WERI-Rb-1 (cell line): ENCODE measurements at regions not wholly inside any gene's neighbourhood (a gene's known extent, or its start where the extent isn't known, plus 50 kb on each side); places are given as distances from the start of the nearest gene placed in this dataset.
"Not testable (repeated sequence)": the region's sequence is repeated elsewhere in the genome, so short reads cannot be mapped to it uniquely, and the experiment has no call there.

Experiments used
- DNase-seq: peaks from one replicate; pipeline ENCODE4 v3.0.0-alpha.2; 2020
- H3K27ac ChIP-seq: fragments of 250-450 bp; sonication (Bioruptor Pico); 2 replicates; pipeline ENCODE4 v1.5.1; 2020; ENCODE audit warnings: mild to moderate bottlenecking, moderate library complexity
- H3K27me3 ChIP-seq: fragments of 250-450 bp; sonication (Bioruptor Pico); 2 replicates; pipeline ENCODE4 v1.5.1; 2021; ENCODE audit warnings: mild to moderate bottlenecking, low read depth, moderate library complexity; ENCODE audit not compliant: insufficient read depth, severe bottlenecking
- H3K36me3 ChIP-seq: fragments of 250-450 bp; sonication (Bioruptor Pico); 2 replicates; pipeline ENCODE4 v1.5.1; 2020; ENCODE audit warnings: mild to moderate bottlenecking, moderate library complexity
- H3K4me3 ChIP-seq: 2 replicates; pipeline ENCODE4 v1.5.1; 2011; ENCODE audit warnings: low read depth, mild to moderate bottlenecking, control low read depth, low read length
- H3K9me3 ChIP-seq: fragments of 250-450 bp; sonication (Bioruptor Pico); 2 replicates; pipeline ENCODE4 v1.5.1; 2021; ENCODE audit warnings: mild to moderate bottlenecking, moderate library complexity; ENCODE audit not compliant: severe bottlenecking
- TF ChIP-seq, protein P1 (sequence below): IDR thresholded peaks from 2 replicates; pipeline ENCODE4 v1.5.1; 2011; ENCODE audit warnings: low read depth, mild to moderate bottlenecking, control low read depth, inconsistent platforms, low read length

DNA sequence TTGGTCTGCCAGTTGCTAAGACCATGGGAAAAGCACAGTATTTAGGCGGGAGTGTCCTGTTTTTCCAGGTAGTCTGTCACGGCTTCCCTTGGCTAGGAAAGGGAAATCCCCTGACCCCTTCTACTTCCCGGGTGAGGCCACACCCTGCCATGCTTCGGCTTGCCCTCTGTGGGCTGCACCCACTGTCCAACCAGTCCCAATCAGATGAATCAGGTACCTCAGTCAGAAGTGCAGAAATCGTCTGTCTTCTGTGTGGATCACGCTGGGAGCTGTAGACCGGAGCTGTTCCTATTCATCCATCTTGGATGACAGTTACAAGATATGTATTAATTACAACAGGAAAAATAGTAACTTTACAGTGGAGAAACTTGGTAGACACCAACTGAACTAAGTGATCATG lies 188.2 kb downstream of the TPBG start:
- no peaks in the 10 kb centered on the region for H3K9me3 ChIP-seq
- H3K27ac ChIP-seq = no peak overlapping the region
- no peak overlapping the region for H3K4me3 ChIP-seq
- TF ChIP-seq, protein P1, sequence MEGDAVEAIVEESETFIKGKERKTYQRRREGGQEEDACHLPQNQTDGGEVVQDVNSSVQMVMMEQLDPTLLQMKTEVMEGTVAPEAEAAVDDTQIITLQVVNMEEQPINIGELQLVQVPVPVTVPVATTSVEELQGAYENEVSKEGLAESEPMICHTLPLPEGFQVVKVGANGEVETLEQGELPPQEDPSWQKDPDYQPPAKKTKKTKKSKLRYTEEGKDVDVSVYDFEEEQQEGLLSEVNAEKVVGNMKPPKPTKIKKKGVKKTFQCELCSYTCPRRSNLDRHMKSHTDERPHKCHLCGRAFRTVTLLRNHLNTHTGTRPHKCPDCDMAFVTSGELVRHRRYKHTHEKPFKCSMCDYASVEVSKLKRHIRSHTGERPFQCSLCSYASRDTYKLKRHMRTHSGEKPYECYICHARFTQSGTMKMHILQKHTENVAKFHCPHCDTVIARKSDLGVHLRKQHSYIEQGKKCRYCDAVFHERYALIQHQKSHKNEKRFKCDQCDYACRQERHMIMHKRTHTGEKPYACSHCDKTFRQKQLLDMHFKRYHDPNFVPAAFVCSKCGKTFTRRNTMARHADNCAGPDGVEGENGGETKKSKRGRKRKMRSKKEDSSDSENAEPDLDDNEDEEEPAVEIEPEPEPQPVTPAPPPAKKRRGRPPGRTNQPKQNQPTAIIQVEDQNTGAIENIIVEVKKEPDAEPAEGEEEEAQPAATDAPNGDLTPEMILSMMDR = no peak
- H3K36me3 ChIP-seq = no peaks in the 10 kb centered on the region
- no peak for DNase-seq
- H3K27me3 ChIP-seq = no peaks in the 10 kb centered on the region

DNA sequence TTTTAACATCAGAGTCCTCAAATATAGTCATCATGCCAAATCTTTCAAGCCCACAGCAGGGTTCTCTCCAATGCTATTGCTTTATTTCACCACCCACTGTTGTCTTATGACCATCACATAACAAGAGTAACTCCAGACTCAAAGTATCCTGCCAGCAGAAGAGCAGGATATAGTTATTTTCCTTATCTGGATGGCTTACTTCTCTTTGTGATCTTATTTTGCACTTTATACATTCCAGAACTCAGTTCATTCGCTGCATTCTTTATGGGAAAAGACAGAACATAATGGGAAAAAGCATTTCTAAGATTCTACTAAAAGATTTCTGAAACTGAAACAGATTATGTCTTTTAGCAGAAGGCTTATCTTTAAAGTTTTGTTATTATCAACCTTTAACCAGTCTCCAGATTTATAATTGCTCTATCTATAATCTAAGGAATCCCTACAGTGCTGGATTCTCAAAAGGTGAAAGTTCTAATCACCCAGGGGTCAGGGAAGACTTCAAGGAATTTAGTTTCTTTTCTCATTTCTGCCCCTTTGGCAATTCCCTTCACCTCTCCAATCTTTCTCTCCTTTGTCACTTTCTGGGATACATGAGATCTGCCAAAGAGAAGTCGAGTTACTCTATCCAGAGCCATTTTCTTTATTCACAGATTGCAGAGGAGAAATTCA lies 190.4 kb downstream of the TPBG start:
- TF ChIP-seq, protein P1 = no peak
- Histone ChIP-seq H3K4me3 (no peak overlapping the region), H3K36me3 (no peaks in the 10 kb centered on the region), H3K27ac (no peak overlapping the region), H3K27me3 (no peaks in the 10 kb centered on the region), H3K9me3 (no peaks in the 10 kb centered on the region)
- no peak for DNase-seq

DNA sequence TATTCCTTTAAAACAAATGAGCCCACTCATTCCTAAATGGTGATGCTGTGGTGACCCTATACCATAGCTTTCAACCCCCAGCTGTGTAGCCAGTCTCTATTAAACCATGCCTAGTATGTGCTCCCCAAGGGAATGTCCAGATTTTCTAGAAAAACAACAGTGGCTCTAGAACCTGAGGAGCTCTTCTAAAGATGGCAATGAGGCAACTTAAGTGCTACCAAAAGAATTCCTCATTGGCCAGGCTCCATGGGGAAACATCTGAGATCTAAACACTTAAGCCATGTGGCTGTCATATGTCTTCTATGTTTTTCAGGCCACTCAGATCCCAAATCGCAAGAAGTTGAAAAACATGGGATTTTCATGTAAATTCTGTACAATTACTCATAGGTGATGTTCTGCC lies 191.0 kb downstream of the TPBG start:
- Histone ChIP-seq H3K27ac (no peak overlapping the region), H3K27me3 (no peaks in the 10 kb centered on the region), H3K36me3 (no peaks in the 10 kb centered on the region), H3K4me3 (no peak overlapping the region), H3K9me3 (no peaks in the 10 kb centered on the region)
- TF ChIP-seq, protein P1 = no peak
- no peak for DNase-seq

DNA sequence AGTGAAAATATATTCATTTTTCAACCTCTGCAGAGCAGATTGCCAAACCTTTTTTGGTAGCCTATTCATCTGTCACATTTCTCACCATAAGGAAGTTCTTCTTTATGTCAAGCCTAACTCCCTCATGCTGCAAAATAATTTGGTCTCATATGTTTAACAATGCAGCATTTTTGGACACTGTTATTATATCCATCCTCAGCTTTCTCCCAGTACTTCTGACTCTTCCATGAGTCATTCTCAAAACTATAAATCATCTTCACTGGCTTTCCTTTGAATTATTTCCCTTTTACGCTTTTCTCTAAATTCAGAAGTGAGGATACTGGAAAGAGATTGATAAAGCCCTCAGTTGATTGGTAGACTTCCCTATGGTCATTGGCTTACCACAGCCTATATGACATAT lies 192.2 kb downstream of the TPBG start:
- Histone ChIP-seq H3K4me3 (no peak overlapping the region), H3K27me3 (no peaks in the 10 kb centered on the region), H3K36me3 (no peaks in the 10 kb centered on the region), H3K27ac (no peak overlapping the region), H3K9me3 (no peaks in the 10 kb centered on the region)
- TF ChIP-seq, protein P1 = no peak
- no peak for DNase-seq

DNA sequence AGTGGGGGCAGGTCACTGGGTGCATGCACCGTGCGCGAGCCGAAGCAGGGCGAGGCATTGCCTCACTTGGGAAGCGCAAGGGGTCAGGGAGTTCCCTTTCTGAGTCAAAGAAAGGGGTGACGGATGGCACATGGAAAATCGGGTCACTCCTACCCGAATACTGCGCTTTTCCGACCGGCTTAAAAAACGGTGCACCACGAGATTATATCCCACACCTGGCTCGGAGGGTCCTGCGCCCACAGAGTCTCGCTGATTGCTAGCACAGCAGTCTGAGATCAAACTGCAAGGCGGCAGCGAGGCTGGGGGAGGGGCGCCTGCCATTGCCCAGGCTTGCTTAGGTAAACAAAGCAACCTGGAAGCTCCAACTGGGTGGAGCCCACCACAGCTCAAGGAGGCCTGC lies 194.9 kb downstream of the TPBG start:
- H3K27ac ChIP-seq, H3K9me3 ChIP-seq, H3K4me3 ChIP-seq, H3K27me3 ChIP-seq, DNase-seq, H3K36me3 ChIP-seq: not testable (repeated sequence)

DNA sequence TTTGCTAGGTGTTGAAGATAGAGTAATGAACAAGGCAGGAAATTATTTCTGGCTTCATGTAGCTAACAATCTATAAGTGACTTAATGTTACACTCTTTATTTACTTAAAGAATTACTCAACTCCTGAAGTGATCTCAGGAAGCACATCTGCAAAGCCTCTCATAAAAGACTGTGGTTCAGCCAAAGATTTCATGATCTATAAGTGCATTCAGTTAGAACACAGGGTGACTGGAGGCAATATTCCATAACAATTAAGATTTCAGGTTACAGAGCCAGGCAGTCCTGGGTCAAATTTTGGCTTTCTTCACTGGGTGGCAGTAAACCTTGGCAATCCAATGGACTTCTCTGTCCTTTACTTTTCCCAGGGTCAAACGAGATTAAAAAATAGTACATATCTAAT lies 204.0 kb downstream of the TPBG start:
- TF ChIP-seq, protein P1 = no peak
- Histone ChIP-seq H3K4me3 (no peak overlapping the region), H3K27me3 (no peaks in the 10 kb centered on the region), H3K9me3 (no peaks in the 10 kb centered on the region), H3K27ac (no peak overlapping the region), H3K36me3 (no peaks in the 10 kb centered on the region)
- DNase-seq = no peak
